HG03060 (cell line): ENCODE measurements at regions not wholly inside any gene's neighbourhood (a gene's known extent, or its start where the extent isn't known, plus 50 kb on each side); places are given as distances from the start of the nearest gene placed in this dataset.

Experiments used
- ATAC-seq: cut with Tn5 transposase; IDR thresholded peaks from one replicate; pipeline ENCODE4 v1.9.1; 2021; ENCODE audit warnings: low read depth, moderate number of reproducible peaks; ENCODE audit not compliant: unreplicated experiment

- no peak for ATAC-seq
Measured at GRCh38 chr5:93186076-93186682, 394.8 kb downstream of the NR2F1-AS1 start.

GRCh38 chr5:93184041-93184440, 397.0 kb downstream of the NR2F1-AS1 start:
- no peak for ATAC-seq

- no peak for ATAC-seq
Measured at GRCh38 chr5:93179466-93179865, 401.6 kb downstream of the NR2F1-AS1 start.

GRCh38 chr5:93174930-93175329, 406.1 kb downstream of the NR2F1-AS1 start:
- ATAC-seq: no peak

GRCh38 chr5:93165559-93165958, 415.5 kb downstream of the NR2F1-AS1 start:
- no peak for ATAC-seq

GRCh38 chr5:93164690-93165089, 416.3 kb downstream of the NR2F1-AS1 start:
- no peak for ATAC-seq

GRCh38 chr5:93163010-93163663, 417.9 kb downstream of the NR2F1-AS1 start:
- ATAC-seq: no peak

- ATAC-seq: no peak
Measured at GRCh38 chr5:93161661-93162654, 419.1 kb downstream of the NR2F1-AS1 start.

- no peak for ATAC-seq
Measured at GRCh38 chr5:93158841-93159240, 422.2 kb downstream of the NR2F1-AS1 start.

- ATAC-seq: no peak
Measured at GRCh38 chr5:93156566-93156965, 424.5 kb downstream of the NR2F1-AS1 start.

GRCh38 chr5:93154535-93154934, 426.5 kb downstream of the NR2F1-AS1 start:
- ATAC-seq: no peak

GRCh38 chr5:93153461-93153860, 427.6 kb downstream of the NR2F1-AS1 start:
- no peak for ATAC-seq

- ATAC-seq: no peak
Measured at GRCh38 chr5:93151896-93152295, 429.1 kb downstream of the NR2F1-AS1 start.

GRCh38 chr5:93151121-93151520, 429.9 kb downstream of the NR2F1-AS1 start:
- ATAC-seq: no peak

- no peak for ATAC-seq
Measured at GRCh38 chr5:93150311-93151012, 430.6 kb downstream of the NR2F1-AS1 start.

- ATAC-seq: no peak
Measured at GRCh38 chr5:93145767-93146166, 435.3 kb downstream of the NR2F1-AS1 start.

- no peak for ATAC-seq
Measured at GRCh38 chr5:93145019-93145418, 436.0 kb downstream of the NR2F1-AS1 start.

- no peak for ATAC-seq
Measured at GRCh38 chr5:93141969-93142368, 439.1 kb downstream of the NR2F1-AS1 start.

- no peak for ATAC-seq
Measured at GRCh38 chr5:93130624-93131490, 450.2 kb downstream of the NR2F1-AS1 start.

- ATAC-seq: no peak
Measured at GRCh38 chr5:93126634-93127033, 454.4 kb downstream of the NR2F1-AS1 start.
